ENCODE measurements at regions not wholly inside any gene's neighbourhood (a gene's known extent, or its start where the extent isn't known, plus 50 kb on each side); places are given as distances from the start of the nearest gene placed in this dataset.

- TF ChIP-seq CTCF (IDR thresholded peaks at IDR 0.05): no peak
- no peak for TF ChIP-seq POLR2AphosphoS5 (IDR thresholded peaks at IDR 0.05; ENCODE audit: low read depth, low read length)
- no peak for TF ChIP-seq RXRA (IDR thresholded peaks at IDR 0.05; ENCODE audit: borderline replicate concordance, low read depth)
- no peak for TF ChIP-seq FOXM1 (IDR thresholded peaks at IDR 0.05; ENCODE audit: low read depth)
- no peak for TF ChIP-seq MAX (IDR thresholded peaks at IDR 0.05; ENCODE audit: low read depth)
Measured at GRCh38 chr10:81514811-81515210, 360.2 kb upstream of the NRG3 start.
